ENCODE measurements at regions not wholly inside any gene's neighbourhood (a gene's known extent, or its start where the extent isn't known, plus 50 kb on each side); places are given as distances from the start of the nearest gene placed in this dataset.
"Not testable (repeated sequence)": the region's sequence is repeated elsewhere in the genome, so short reads cannot be mapped to it uniquely, and the experiment has no call there.

DNA sequence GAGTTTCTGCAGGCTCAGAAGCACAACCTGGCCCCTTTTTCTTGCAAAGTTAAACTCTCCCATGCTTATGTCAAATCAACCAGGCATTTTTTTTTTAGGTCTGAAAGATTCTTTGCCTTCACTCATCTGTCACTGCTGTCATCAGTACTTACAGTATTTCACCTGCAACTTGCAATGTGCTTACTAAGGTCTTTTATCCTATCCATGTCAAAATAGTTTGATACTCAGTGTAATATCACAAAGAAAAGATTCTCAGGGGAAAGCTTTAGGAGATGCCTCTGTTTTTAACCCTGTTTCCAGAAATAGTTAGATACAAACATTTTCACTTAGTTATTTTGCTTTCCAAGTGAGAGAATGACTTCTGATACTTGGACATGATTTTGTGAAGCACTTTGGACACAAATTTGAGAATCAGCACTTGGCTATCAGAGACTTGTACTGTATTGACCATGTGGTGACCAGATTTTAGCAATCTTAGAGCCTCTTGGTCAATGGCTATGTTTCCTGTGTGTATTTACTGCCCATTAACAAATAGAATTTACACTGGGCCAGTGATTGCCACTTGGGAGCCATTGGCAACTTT is 428.2 kb downstream of the IRX1 start:
- in situ Hi-C loops (cut with HindIII; ENCODE audit: low sequenced_read_pairs): no loop called here
- TF ChIP-seq, protein P1, sequence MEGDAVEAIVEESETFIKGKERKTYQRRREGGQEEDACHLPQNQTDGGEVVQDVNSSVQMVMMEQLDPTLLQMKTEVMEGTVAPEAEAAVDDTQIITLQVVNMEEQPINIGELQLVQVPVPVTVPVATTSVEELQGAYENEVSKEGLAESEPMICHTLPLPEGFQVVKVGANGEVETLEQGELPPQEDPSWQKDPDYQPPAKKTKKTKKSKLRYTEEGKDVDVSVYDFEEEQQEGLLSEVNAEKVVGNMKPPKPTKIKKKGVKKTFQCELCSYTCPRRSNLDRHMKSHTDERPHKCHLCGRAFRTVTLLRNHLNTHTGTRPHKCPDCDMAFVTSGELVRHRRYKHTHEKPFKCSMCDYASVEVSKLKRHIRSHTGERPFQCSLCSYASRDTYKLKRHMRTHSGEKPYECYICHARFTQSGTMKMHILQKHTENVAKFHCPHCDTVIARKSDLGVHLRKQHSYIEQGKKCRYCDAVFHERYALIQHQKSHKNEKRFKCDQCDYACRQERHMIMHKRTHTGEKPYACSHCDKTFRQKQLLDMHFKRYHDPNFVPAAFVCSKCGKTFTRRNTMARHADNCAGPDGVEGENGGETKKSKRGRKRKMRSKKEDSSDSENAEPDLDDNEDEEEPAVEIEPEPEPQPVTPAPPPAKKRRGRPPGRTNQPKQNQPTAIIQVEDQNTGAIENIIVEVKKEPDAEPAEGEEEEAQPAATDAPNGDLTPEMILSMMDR (IDR thresholded peaks at IDR 0.05; ENCODE audit: low read depth, low read length): no peak
- DNase-seq (ENCODE audit: low read depth, low spot score): no peak
- H3K4me3 ChIP-seq (ENCODE audit: low read depth, low read length): no peak overlapping the region

- in situ Hi-C loops (cut with HindIII; ENCODE audit: low sequenced_read_pairs): no loop called here
- no peak for DNase-seq (ENCODE audit: low read depth, low spot score)
- TF ChIP-seq, protein P1 (IDR thresholded peaks at IDR 0.05; ENCODE audit: low read depth, low read length): no peak
- no peak overlapping the region for H3K4me3 ChIP-seq (ENCODE audit: low read depth, low read length)
Observed at GRCh38 chr5:4027088-4027734, 431.6 kb downstream of the IRX1 start.

GRCh38 chr5:4028384-4028783 is 432.8 kb downstream of the IRX1 start:
- no peak overlapping the region for H3K4me3 ChIP-seq (ENCODE audit: low read depth, low read length)
- TF ChIP-seq, protein P1 (IDR thresholded peaks at IDR 0.05; ENCODE audit: low read depth, low read length): no peak
- DNase-seq (ENCODE audit: low read depth, low spot score): no peak
- in situ Hi-C loops (cut with HindIII; ENCODE audit: low sequenced_read_pairs): no loop called here

- H3K4me3 ChIP-seq (ENCODE audit: low read depth, low read length); in situ Hi-C loops (cut with HindIII; ENCODE audit: low sequenced_read_pairs); DNase-seq (ENCODE audit: low read depth, low spot score): not testable (repeated sequence)
Observed at GRCh38 chr5:4033546-4033945, 437.9 kb downstream of the IRX1 start.

DNA sequence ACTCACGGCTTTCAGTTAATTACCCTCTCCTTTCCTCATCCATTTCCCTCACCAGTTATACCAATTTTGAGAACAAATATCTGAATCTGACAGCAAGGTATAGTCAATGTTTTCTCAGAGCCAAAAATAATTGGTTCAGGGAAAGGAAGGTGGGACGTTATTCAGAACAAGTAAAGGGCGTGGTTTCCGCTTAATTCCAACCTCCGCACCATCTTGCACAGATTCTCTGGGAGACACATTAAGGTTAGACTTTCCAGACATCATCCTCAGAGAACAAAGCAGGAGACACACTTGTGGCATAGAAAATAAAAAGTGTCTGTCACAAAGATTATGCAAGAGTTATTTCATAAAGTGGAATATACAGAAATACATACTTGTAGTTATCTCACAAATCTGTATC is 441.2 kb downstream of the IRX1 start:
- TF ChIP-seq, protein P1 (IDR thresholded peaks at IDR 0.05; ENCODE audit: low read depth, low read length): no peak
- DNase-seq (ENCODE audit: low read depth, low spot score): no peak
- in situ Hi-C loops (cut with HindIII; ENCODE audit: low sequenced_read_pairs): no loop called here
- H3K4me3 ChIP-seq (ENCODE audit: low read depth, low read length): no peak overlapping the region

DNA sequence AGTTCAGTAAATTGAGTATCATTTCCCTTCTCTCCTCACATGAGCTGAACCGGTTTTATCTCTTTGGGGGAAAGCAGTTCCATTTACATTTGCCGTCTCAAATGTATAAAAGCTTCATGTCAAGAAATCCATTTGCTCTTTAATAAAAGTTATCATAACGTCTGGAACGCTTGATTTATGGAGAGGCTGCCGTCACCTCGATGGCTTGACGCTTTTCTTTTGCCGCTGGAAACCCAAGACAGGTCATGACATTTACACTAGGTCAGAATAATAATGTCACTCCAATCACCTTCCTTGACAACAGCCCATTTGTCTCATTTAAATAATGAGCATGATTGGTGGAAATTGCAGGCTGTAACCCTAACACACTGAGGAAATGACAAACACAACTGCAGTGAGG is 443.4 kb downstream of the IRX1 start:
- H3K4me3 ChIP-seq (ENCODE audit: low read depth, low read length): no peak overlapping the region
- in situ Hi-C loops (cut with HindIII; ENCODE audit: low sequenced_read_pairs): no loop called here
- no peak for DNase-seq (ENCODE audit: low read depth, low spot score)
- TF ChIP-seq, protein P1 (IDR thresholded peaks at IDR 0.05; ENCODE audit: low read depth, low read length): no peak

DNA sequence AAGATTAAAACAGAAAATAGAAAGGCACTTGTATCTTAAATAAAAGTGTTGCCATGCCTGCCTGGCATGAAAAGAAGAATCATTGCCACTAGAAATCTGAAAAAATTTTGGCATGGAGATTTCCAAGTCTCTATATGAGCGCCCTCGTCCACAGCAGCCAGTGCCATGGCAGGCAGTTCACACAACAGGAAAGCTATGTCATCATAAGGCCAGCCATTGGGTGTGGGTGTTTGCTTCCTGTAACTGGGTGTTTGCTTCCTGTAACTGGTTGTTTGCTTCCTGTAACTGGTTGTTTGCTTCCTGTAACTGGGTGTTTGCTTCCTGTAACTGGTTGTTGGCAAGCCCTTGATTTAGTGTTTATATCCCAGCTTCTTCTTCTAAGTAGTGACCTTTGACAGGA is 446.7 kb downstream of the IRX1 start:
- TF ChIP-seq, protein P1 (IDR thresholded peaks at IDR 0.05; ENCODE audit: low read depth, low read length): no peak
- in situ Hi-C loops (cut with HindIII; ENCODE audit: low sequenced_read_pairs): no loop called here
- DNase-seq (ENCODE audit: low read depth, low spot score): no peak
- H3K4me3 ChIP-seq (ENCODE audit: low read depth, low read length): no peak overlapping the region

Measured in astrocyte of the spinal cord (primary cell).